Endothelial cell of umbilical vein (primary cell): ENCODE measurements at regions not wholly inside any gene's neighbourhood (a gene's known extent, or its start where the extent isn't known, plus 50 kb on each side); places are given as distances from the start of the nearest gene placed in this dataset.

ENCODE experiments used
- BruUV-seq: library from RNA; stranded (reverse); fragments of 400-500 nt; replicated peaks from 2 replicates; lab custom pipeline; 2021; lab: Mats Ljungman, UMichigan
- CTCF ChIA-PET: fragments of 300-600, 350-600 bp; sonication (Branson Sonifier 250); formaldehyde crosslinking; loops from one replicate; lab custom pipeline; 2021; ENCODE audit warnings: antibody characterized with exemption, inconsistent platforms; lab: Charles Lee
- POLR2A ChIA-PET: fragments of 300-600, 350-600 bp; sonication (Branson Sonifier 250); formaldehyde crosslinking; loops from one replicate; lab custom pipeline; 2021; ENCODE audit warnings: antibody characterized with exemption, inconsistent platforms; lab: Charles Lee
- DNase-seq: peaks from one replicate; pipeline ENCODE4 v3.0.0-alpha.2; 2011; ENCODE audit warnings: low read depth, low spot score
- FAIRE-seq: peaks from 2 replicates; lab custom pipeline; 2011; peaks lifted over from hg19 to GRCh38; lab: Jason Lieb, UNC
- H2AFZ ChIP-seq: 2 replicates; pipeline ENCODE4 v1.6.0; 2012; ENCODE audit warnings: low read depth, low read length, control low read depth, inconsistent platforms
- H3K27ac ChIP-seq: 2 replicates; pipeline ENCODE4 v1.5.1; 2011; ENCODE audit warnings: low read depth, mild to moderate bottlenecking, control low read depth, low read length, moderate library complexity; ENCODE audit not compliant: insufficient read depth
- H3K27me3 ChIP-seq, 2 experiments: 2 replicates each; pipeline versions ENCODE4 v1.6.0 to v1.6.1; 2011; ENCODE audit warnings: low read length in 2 of 2, mixed read lengths in 1 of 2; ENCODE audit not compliant: control insufficient read depth in 2 of 2, insufficient read depth in 2 of 2
- H3K36me3 ChIP-seq, 2 experiments: 2 replicates in 1 of 2; 3 replicates in 1 of 2; pipeline ENCODE4 v1.5.1; 2011; ENCODE audit warnings: low read length in 2 of 2, mild to moderate bottlenecking in 1 of 2, moderate library complexity in 1 of 2; ENCODE audit not compliant: control insufficient read depth in 2 of 2, insufficient read depth in 2 of 2; ENCODE audit errors: extremely low read depth in 1 of 2
- H3K4me1 ChIP-seq: 3 replicates; pipeline ENCODE4 v1.5.1; 2011; ENCODE audit warnings: mild to moderate bottlenecking, low read length; ENCODE audit not compliant: control insufficient read depth, insufficient read depth; ENCODE audit errors: extremely low read depth
- H3K4me2 ChIP-seq: 2 replicates; pipeline ENCODE4 v1.6.1; 2011; ENCODE audit warnings: low read length, control low read depth, mixed read lengths; ENCODE audit not compliant: insufficient read depth
- H3K4me3 ChIP-seq, 3 experiments: fragments of 200-600 bp in 1 of 3; sonication (generic), shearing (Covaris generic) in 1 of 3; replicated peaks in 1 of 3; 2 replicates each; pipeline ENCODE4 v1.5.1; 2011 to 2016; ENCODE audit warnings: control low read depth in 3 of 3, low read length in 3 of 3, mild to moderate bottlenecking in 2 of 3, inconsistent platforms in 1 of 3, low read depth in 1 of 3, moderate library complexity in 1 of 3; ENCODE audit not compliant: insufficient read depth in 1 of 3
- H3K79me2 ChIP-seq: 2 replicates; pipeline ENCODE4 v1.6.0; 2012; ENCODE audit warnings: low read length, inconsistent platforms; ENCODE audit not compliant: control insufficient read depth, insufficient read depth
- H3K9ac ChIP-seq: replicated peaks from 2 replicates; pipeline ENCODE3; 2011; ENCODE audit warnings: low read length, control low read depth; ENCODE audit not compliant: insufficient read depth; ENCODE audit errors: extremely low read depth
- H3K9me1 ChIP-seq: replicated peaks from 3 replicates; pipeline ENCODE4 v1.6.0; 2011; ENCODE audit warnings: mild to moderate bottlenecking, low read length; ENCODE audit not compliant: control insufficient read depth, insufficient read depth; ENCODE audit errors: extremely low read depth
- H3K9me3 ChIP-seq: replicated peaks from 2 replicates; pipeline ENCODE4 v1.5.1; 2012; ENCODE audit warnings: low read length, inconsistent platforms; ENCODE audit not compliant: control insufficient read depth, insufficient read depth
- H4K20me1 ChIP-seq: replicated peaks from 2 replicates; pipeline ENCODE3; 2011; ENCODE audit warnings: mild to moderate bottlenecking, low read length; ENCODE audit not compliant: control insufficient read depth, insufficient read depth; ENCODE audit errors: extremely low read depth
- CTCF ChIP-seq, 2 donors: IDR thresholded peaks; 1 replicate in 1 of 2; 2 replicates in 1 of 2; pipeline ENCODE4 v1.5.1; 2011; ENCODE audit warnings: low read length in 2 of 2, mild to moderate bottlenecking in 2 of 2, moderate library complexity in 2 of 2, control low read depth in 1 of 2, inconsistent platforms in 1 of 2, low read depth in 1 of 2; ENCODE audit not compliant: insufficient read depth in 1 of 2; ENCODE audit errors: extremely low read depth in 1 of 2
- JUN ChIP-seq: IDR thresholded peaks from 2 replicates; pipeline ENCODE4 v1.6.1; 2011; ENCODE audit warnings: borderline replicate concordance, low read depth; ENCODE audit not compliant: insufficient read length, insufficient read depth
- POLR2AphosphoS5 ChIP-seq: IDR thresholded peaks from 2 replicates; pipeline ENCODE4 v1.6.1; 2012; ENCODE audit warnings: low read depth, mild to moderate bottlenecking, control low read depth, low read length, moderate library complexity; ENCODE audit not compliant: insufficient read depth
- dilution Hi-C: fragments of 300-500 bp; cut with MboI; formaldehyde crosslinking; loops from one replicate; pipeline ENCODE4 v1.15.0; 2019; ENCODE audit warnings: low sequenced_read_pairs; ENCODE audit not compliant: extremely low pct_ligation_motif_present
- intact Hi-C: fragments of 100-400 bp; cut with micrococcal nuclease; formaldehyde crosslinking; loops from one replicate; pipeline ENCODE4 v1.10.0; 2022

GRCh38 chr9:117782931-117783788, 79.0 kb downstream of the TLR4 start:
- Histone ChIP-seq H3K27me3 (no peaks in the 10 kb centered on the region), H3K9me1 (no peaks in the 10 kb centered on the region), H3K36me3 (no peaks in the 10 kb centered on the region), H3K4me3 (peak overlapping the region; percentile 39 to 77 (median 52)), H3K27ac (no peak overlapping the region), H3K79me2 (no peaks in the 10 kb centered on the region), H3K4me1 (peaks cover 7% of the 10 kb centered on the region), H3K9ac (peak overlapping the region; percentile 34), H4K20me1 (no peaks in the 10 kb centered on the region), H2AFZ (peak overlapping the region; percentile 95), H3K4me2 (peak overlapping the region; percentile 88), H3K9me3 (no peaks in the 10 kb centered on the region)
- TF ChIP-seq CTCF (IDR thresholded peaks at IDR 0.05; ENCODE audit: extremely low read depth in 1 of 2, insufficient read depth in 1 of 2, low read depth in 1 of 2, low read length in 2 of 2) (peak; percentile 80), POLR2AphosphoS5 (no peak), JUN (no peak)
- BruUV-seq, result no TSS peak
- CTCF ChIA-PET, result interaction anchor here (0.5 to 4.1 kb wide), 9 partner anchors 10 to 1773 kb away, joined by 3 to 15 read pairs (median 4); no protein-coding TSS in a partner anchor
- intact Hi-C loops, result loop anchor here (1.0 to 10.0 kb wide), 7 partner anchors 78 to 1773 kb away; partner anchors contain the start of gene TLR4
- POLR2A ChIA-PET, result no interaction called here
- DNase-seq (peak; percentile 83), FAIRE-seq (peak; percentile 73)
- dilution Hi-C loops, result no loop called here
